ENCODE measurements at regions not wholly inside any gene's neighbourhood (a gene's known extent, or its start where the extent isn't known, plus 50 kb on each side); places are given as distances from the start of the nearest gene placed in this dataset.

GRCh38 chr3:170752571-170753155, 117.3 kb downstream of the RPL22L1 start:
- no peak for DNase-seq (ENCODE audit: low read depth)

- no peak for DNase-seq (ENCODE audit: low read depth)
These were observed 118.1 kb downstream of the RPL22L1 start for GRCh38 chr3:170751899-170752293.

DNA sequence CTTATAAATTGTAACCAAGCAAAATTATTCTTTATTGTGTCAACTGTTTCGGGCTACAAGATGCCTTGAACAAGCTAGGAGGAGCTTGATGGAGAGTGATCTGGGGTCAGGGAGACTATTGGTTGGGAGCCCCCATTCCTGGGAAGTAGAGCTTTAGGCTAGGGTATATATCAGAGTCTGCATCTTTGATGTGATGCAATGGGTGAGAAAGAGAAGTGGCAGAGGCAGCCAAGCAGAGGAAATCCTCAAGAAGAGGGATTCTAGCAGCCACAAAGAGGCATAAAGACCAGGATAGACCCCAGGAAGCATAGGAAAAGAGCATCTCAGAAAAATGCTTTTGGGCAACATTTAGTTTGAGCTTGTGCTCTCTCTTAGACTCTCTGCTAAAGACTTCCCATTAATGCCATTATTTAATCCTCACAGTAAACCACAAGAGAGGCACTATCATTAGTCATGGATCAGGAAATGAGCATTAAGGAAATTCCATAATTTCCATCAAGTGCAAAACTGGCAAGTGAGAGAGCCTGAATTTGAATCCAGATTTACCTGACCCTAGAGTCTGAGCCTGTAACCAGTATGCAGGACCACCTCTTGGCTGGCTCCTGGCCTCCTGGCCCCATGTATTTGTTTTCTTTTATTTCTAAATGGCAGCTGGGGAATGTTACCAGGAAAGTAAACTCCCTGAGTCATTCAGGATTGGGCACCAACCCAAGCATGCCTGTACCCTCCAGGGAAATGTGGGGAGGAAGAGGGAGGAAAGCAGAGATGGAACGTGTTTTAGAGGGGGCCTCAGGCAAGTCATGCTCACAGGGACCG, 118.7 kb downstream of the RPL22L1 start:
- peak; percentile 98 for DNase-seq (ENCODE audit: low read depth)

- no peak for DNase-seq (ENCODE audit: low read depth)
These were observed 119.5 kb downstream of the RPL22L1 start for GRCh38 chr3:170750478-170750830.

- no peak for DNase-seq (ENCODE audit: low read depth)
These were observed 120.1 kb downstream of the RPL22L1 start for GRCh38 chr3:170749765-170750477.

DNA sequence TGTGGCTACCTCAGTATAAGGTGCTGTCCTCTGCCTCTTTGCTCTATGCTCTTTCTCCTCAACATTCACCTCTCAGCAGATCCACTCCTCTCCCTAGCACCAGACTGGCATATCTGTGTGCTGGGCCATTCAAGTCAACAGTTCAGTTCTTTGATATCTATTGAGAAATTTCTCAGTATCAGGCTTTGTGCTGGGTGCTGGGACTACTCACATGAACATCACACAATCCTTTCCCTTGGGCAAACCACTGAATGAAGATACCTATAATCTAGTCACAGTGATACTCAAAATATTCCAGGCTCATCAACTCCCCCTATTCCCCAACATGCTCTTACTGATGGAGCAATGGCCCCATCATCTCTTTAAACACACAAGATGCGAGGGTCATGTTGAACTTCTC, 120.8 kb downstream of the RPL22L1 start:
- no peak for DNase-seq (ENCODE audit: low read depth)

DNA sequence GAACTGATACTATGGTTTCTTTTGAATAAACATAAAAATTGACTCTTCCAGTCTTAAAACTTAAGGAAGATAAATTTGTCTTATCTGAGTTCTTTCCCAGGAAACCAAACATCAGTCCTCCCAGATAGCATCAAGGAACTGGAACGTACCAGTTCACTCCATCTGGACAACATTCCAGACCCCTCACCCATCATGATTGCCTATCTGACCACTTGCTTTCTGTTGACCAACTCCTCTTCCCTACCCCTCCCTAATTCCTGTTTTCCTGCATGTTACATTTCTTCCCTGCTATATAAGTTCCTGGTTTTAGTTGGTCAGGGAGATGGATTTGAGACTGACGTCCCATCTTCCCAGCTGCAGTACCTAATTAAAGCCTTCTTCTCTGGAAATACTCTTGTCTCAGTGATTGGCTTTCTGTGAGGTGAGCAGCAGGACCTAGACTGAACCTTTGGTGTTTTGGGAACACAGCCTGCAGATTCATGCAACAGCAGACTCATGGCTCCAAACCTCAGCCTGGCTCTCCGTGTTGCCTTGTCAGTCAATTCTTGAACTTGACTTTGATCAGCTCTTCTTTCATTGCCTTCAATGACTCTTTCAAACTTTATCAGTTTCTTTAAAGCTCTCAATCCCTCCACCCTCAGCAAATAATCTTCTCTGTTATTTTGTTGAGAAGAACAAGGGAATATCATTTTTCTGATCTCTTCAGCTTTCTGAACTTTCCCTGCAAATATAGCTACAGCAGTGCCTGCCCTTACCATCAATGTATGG, 123.6 kb downstream of the RPL22L1 start:
- DNase-seq (ENCODE audit: low read depth), result no peak

DNA sequence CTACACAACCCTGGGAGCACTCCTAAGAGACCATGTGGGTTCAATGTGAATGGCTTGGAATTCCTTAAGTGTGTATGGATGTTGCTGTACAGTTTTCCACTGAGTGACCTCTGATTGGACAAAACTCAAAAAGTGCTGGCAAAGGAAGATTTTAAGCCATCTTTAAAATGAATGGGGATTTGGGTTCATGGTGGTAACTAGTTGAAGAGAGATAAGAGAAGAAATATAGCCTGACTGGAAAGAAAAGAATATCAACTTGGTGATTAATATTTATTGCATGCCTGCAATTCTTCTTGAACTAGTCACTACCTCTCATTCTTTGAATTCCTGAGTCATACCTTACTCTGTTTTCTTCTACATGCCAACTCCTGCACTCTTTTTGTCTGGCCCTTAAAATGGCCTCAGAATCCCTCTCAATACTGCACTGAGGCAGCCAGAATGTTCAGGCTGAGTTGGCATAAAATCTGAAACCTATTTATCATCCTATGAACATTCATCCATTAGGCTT, 124.7 kb downstream of the RPL22L1 start:
- peak; percentile 93 for DNase-seq (ENCODE audit: low read depth)

DNA sequence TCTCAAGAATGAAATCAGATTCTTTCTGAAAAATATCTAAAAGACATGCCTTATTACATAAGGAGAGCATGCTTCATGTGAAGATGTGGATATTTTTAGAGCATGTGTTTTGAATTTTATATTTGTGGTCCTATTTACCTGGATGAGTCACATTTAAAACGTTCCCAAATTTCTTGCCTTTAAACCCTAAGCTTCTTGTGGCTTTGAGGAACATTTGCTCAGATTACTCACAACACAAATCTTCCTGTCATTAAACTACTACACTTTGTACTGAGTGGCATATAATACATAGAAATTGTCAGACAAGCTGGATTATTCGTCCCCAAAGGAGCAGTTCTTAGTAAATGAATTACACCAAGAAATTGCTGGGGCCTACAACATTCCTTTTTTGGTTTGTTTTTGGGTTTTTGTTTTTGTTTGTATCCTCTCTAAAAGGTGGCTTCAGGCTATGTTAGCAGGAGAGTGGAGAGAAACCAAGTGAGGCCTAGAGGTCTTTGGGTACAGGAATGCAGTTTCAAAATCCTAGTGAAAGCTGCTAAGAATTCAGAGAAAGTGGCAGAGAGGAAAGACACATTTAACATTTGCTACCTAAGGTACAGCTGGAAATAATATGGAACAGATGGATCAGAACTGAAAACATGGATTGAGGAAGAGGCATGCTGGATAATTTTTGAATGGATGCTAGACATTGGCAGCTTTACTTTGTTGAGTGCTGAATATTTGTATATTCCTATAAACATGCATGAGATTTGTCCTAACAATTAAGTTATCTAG, 128.1 kb downstream of the RPL22L1 start:
- DNase-seq (ENCODE audit: low read depth), result no peak

DNA sequence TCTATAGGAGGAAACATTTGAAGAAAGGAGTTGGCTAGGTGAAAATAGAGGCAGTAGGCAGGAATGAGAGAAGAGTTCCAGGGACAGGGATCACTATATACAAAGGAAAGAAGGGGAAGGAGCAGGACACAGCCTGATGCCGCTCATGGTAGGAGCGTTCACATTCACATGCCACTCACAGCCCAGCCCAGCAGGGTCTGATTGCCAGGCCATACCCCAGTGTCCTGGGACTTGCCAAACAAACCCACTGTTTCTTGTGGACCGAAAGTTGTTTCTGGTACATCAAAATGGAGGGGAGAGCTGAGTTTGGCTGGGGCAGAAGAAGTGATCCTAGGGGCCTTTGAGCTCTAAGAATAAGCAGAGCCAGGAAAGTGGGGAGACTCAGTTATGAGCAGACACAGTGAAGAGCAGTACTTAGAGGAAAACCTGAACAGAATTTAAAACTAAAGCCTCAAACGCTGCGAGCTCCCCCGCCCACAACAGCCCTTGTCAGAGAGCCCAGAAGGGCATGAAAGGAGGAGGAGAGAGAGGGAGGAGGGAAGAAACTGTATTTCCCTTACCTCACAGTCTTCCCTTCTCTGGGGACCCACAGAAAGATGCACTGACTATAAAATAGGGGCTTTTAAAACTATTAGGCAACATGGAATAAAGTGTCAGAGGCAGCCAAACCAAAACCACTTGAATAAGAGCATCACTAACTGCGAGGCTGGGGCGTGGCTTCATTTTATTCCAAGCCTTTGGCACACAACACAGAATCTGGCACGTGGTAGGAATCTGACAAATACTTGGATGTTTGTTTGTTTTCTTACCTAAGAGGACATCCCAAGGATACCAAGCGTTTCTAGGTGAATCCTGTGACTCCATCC, 129.0 kb downstream of the RPL22L1 start:
- no peak for DNase-seq (ENCODE audit: low read depth)

DNA sequence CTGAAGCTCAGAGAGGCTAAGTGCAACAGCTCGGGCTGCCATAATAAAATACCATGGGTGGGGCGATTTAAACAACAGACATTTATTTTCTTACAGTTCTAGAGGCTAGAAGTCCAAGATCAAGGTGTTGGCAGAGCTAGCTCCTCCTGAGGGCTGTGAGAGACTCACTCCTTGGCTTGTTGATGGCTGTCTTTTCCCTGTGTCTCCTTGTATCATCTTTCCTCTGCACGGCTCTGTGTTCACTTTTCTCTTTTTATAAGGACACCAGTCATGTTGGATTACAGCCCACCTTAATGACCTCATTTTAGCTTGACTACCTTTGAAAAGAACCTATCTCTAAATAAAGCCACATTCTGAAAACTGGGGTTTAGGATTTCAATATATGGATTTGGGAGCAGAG, 129.7 kb downstream of the RPL22L1 start:
- DNase-seq (ENCODE audit: low read depth), result no peak

- DNase-seq (ENCODE audit: low read depth), result no peak
These were observed 130.6 kb downstream of the RPL22L1 start for GRCh38 chr3:170739410-170739809.

DNA sequence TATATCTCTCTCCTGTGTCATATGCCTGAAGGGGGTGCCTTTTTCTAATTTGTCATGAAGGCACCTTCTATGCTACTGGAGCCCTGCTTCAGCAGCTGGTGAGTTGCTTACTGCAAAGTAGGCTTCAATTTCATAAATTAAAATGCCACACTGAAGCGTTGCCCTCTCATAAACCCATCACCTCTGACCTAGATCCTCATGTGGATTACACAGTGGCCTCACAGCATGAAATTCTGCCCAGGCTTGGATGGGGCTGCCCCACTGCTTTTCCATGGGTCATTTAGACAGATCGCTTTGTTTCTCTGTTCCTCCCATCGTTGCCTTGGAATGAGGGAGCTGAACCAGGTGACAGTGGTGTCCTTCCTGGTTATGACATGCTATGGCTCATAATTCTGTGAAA, 131.2 kb downstream of the RPL22L1 start:
- no peak for DNase-seq (ENCODE audit: low read depth)

GRCh38 chr3:170737498-170738162, 132.4 kb downstream of the RPL22L1 start:
- DNase-seq (ENCODE audit: low read depth), result no peak

- no peak for DNase-seq (ENCODE audit: low read depth)
These were observed 134.2 kb downstream of the RPL22L1 start for GRCh38 chr3:170735821-170736220.

DNA sequence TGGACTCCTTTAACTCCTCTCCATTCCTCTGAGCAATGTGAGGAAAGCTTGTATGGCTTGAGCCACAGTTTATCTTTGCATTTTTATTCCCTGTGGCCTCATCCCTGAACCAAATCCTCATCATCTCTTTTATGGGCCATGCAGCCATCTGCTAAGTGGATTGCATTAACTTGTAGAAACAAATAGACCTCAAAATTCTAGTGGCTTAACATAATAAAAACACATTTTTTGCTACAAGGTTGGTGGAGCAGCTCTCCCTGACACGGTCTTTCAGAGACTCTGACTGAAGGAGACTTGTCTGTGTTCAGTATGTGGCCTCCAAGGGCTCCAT, 135.3 kb downstream of the RPL22L1 start:
- no peak for DNase-seq (ENCODE audit: low read depth)

GRCh38 chr3:170734043-170734734, 135.8 kb downstream of the RPL22L1 start:
- DNase-seq (ENCODE audit: low read depth), result no peak

GRCh38 chr3:170732660-170733245, 137.2 kb downstream of the RPL22L1 start:
- DNase-seq (ENCODE audit: low read depth), result no peak

- DNase-seq (ENCODE audit: low read depth), result no peak
These were observed 138.7 kb downstream of the RPL22L1 start for GRCh38 chr3:170731281-170731680.
